K562 (cell line): ENCODE measurements at regions not wholly inside any gene's neighbourhood (a gene's known extent, or its start where the extent isn't known, plus 50 kb on each side); places are given as distances from the start of the nearest gene placed in this dataset.

ENCODE experiments used
- AFF1 ChIP-seq, 2 experiments: fragments of 450-650 bp; IDR thresholded peaks; 2 replicates each; pipeline ENCODE4 v1.6.1; 2018; ENCODE audit warnings: mild to moderate bottlenecking in 2 of 2, low read depth in 1 of 2; ENCODE audit not compliant: partially characterized antibody in 2 of 2
- CTCF ChIP-seq, 3 experiments: IDR thresholded peaks in 2 of 3; conservative IDR thresholded peaks in 1 of 3; 2 replicates each; pipeline ENCODE4 v1.5.1; 2011 to 2012; ENCODE audit warnings: low read length in 3 of 3, mild to moderate bottlenecking in 3 of 3, control low read depth in 2 of 3, improper control_type of control experiment in 1 of 3, inconsistent platforms in 1 of 3, low read depth in 1 of 3, mixed read lengths in 1 of 3, moderate library complexity in 1 of 3; ENCODE audit not compliant: insufficient read depth in 2 of 3
- DACH1 ChIP-seq: fragments of 450-650 bp; IDR thresholded peaks from 2 replicates; pipeline ENCODE4 v1.6.1; 2018; ENCODE audit not compliant: partially characterized antibody
- KAT2B ChIP-seq: IDR thresholded peaks from one replicate; pipeline ENCODE4 v1.6.1; 2012; ENCODE audit warnings: low read depth, mild to moderate bottlenecking, control low read depth, inconsistent platforms, low read length, moderate library complexity
- POLR2AphosphoS5 ChIP-seq: IDR thresholded peaks from 2 replicates; pipeline ENCODE4 v1.6.1; 2011; ENCODE audit warnings: mild to moderate bottlenecking, low read depth, low read length, moderate library complexity; ENCODE audit not compliant: control insufficient read depth, insufficient read depth
- REST ChIP-seq, 2 experiments: fragments of 450-650 bp; formaldehyde crosslinking in 1 of 2; IDR thresholded peaks; 2 replicates each; pipeline versions ENCODE4 v1.4.0 to v1.6.1; 2014 to 2020; ENCODE audit warnings: mild to moderate bottlenecking in 2 of 2, borderline replicate concordance in 1 of 2, low read depth in 1 of 2
- STAT6 ChIP-seq: sonication (generic); formaldehyde crosslinking; IDR thresholded peaks from 2 replicates; pipeline ENCODE4 v1.8.1; 2023; ENCODE audit warnings: mild to moderate bottlenecking, missing genetic modification reagents
- TAF1 ChIP-seq: IDR thresholded peaks from 2 replicates; pipeline ENCODE4 v1.6.1; 2011; ENCODE audit warnings: mild to moderate bottlenecking, low read length, moderate library complexity; ENCODE audit not compliant: insufficient read depth, control insufficient read depth, severe bottlenecking; ENCODE audit errors: extremely low read depth
- THRA ChIP-seq: fragments of 450-650 bp; IDR thresholded peaks from 2 replicates; pipeline ENCODE4 v1.6.1; 2017; ENCODE audit warnings: mild to moderate bottlenecking, moderate library complexity
- ZNF311 ChIP-seq: fragments of 250-450 bp; sonication (Bioruptor Pico); IDR thresholded peaks from 2 replicates; pipeline ENCODE4 v1.4.0; 2020; ENCODE audit warnings: mild to moderate bottlenecking, moderate library complexity

- no peak for TF ChIP-seq AFF1 (IDR thresholded peaks at IDR 0.05; ENCODE audit: low read depth in 1 of 2, partially characterized antibody in 2 of 2)
- no peak for TF ChIP-seq TAF1
- no peak for TF ChIP-seq THRA
- TF ChIP-seq DACH1 = no peak
- no peak for TF ChIP-seq STAT6 (CRISPR knock-in tag)
- no peak for TF ChIP-seq REST (IDR thresholded peaks at IDR 0.05; ENCODE audit: borderline replicate concordance)
- TF ChIP-seq REST (CRISPR knock-in tag; IDR thresholded peaks at IDR 0.05; ENCODE audit: low read depth) = no peak
- no peak for TF ChIP-seq ZNF311
- TF ChIP-seq CTCF (IDR thresholded peaks at IDR 0.05 in 2 of 3, conservative IDR thresholded peaks at IDR 0.05 in 1 of 3; ENCODE audit: insufficient read depth in 2 of 3, low read depth in 1 of 3, low read length in 3 of 3) = no peak
- no peak for TF ChIP-seq KAT2B
- TF ChIP-seq POLR2AphosphoS5 = no peak
These were observed 246.3 kb downstream of the OGFRL1 start for GRCh38 chr6:71534921-71535320.
